ENCODE measurements at regions not wholly inside any gene's neighbourhood (a gene's known extent, or its start where the extent isn't known, plus 50 kb on each side); places are given as distances from the start of the nearest gene placed in this dataset.

- H4K8ac ChIP-seq (ENCODE audit: low read depth in 2 of 2, low read length in 2 of 2): no peak overlapping the region
- H3K14ac ChIP-seq (replicated peaks; ENCODE audit: low read depth, low read length): no peak overlapping the region
- H3K4me2 ChIP-seq (ENCODE audit: low read depth, low read length): no peak overlapping the region
- no peaks in the 10 kb centered on the region for H3K79me1 ChIP-seq (ENCODE audit: low read depth in 1 of 2, low read length in 2 of 2)
- no peaks in the 10 kb centered on the region for H4K20me1 ChIP-seq (ENCODE audit: insufficient read depth, low read length)
- in situ Hi-C loops (cut with MboI; ENCODE audit: low sequenced_read_pairs): no loop called here
- H2BK20ac ChIP-seq (ENCODE audit: low read depth, low read length): no peak overlapping the region
- peaks cover 9% of the 10 kb centered on the region for H3K9me3 ChIP-seq (ENCODE audit: control insufficient read depth, insufficient read depth, low read length)
- dilution Hi-C loops (cut with HindIII; ENCODE audit: low sequenced_read_pairs, unreplicated experiment): no loop called here
- H3K56ac ChIP-seq (ENCODE audit: extremely low read depth, insufficient read depth, low read length): no peak overlapping the region
- ChIA-PET POLR2A (ENCODE audit: unreplicated experiment) (no interaction called here), CTCF (interaction anchor here (0.7 kb wide), 1 partner anchor 278 kb away, joined by 6 read pairs; no protein-coding TSS in a partner anchor)
- H3K9me1 ChIP-seq (ENCODE audit: insufficient read depth, low read length): no peaks in the 10 kb centered on the region
- H2AK9ac ChIP-seq (replicated peaks; ENCODE audit: low read depth, low read length, poor library complexity): no peak overlapping the region
- H2AFZ ChIP-seq (replicated peaks; ENCODE audit: low read length, poor library complexity): no peak overlapping the region
- H2AK5ac ChIP-seq (ENCODE audit: low read depth, low read length): no peak overlapping the region
- TF ChIP-seq MXI1 (IDR thresholded peaks at IDR 0.05; ENCODE audit: borderline replicate concordance, low read depth, low read length) (no peak), USF2 (IDR thresholded peaks at IDR 0.05; ENCODE audit: low read depth, low read length) (no peak), CTCF (conservative IDR thresholded peaks at IDR 0.05; ENCODE audit: low read depth, low read length) (no peak), POLR2A (IDR thresholded peaks at IDR 0.05; ENCODE audit: low read depth, low read length) (no peak), CHD1 (IDR thresholded peaks at IDR 0.05; ENCODE audit: low read depth, low read length) (no peak), BHLHE40 (IDR thresholded peaks at IDR 0.05; ENCODE audit: low read depth, low read length) (no peak), FOS (IDR thresholded peaks at IDR 0.05; ENCODE audit: low read depth, low read length) (no peak), MAFK (IDR thresholded peaks at IDR 0.05; ENCODE audit: low read depth, low read length) (no peak), RCOR1 (IDR thresholded peaks at IDR 0.05; ENCODE audit: insufficient replicate concordance, low read length) (no peak)
- TF ChIP-seq, protein P1, sequence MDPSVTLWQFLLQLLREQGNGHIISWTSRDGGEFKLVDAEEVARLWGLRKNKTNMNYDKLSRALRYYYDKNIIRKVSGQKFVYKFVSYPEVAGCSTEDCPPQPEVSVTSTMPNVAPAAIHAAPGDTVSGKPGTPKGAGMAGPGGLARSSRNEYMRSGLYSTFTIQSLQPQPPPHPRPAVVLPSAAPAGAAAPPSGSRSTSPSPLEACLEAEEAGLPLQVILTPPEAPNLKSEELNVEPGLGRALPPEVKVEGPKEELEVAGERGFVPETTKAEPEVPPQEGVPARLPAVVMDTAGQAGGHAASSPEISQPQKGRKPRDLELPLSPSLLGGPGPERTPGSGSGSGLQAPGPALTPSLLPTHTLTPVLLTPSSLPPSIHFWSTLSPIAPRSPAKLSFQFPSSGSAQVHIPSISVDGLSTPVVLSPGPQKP (IDR thresholded peaks at IDR 0.05; ENCODE audit: borderline replicate concordance, low read depth, low read length): no peak
- DNase-seq: no peak
- H3K4me3 ChIP-seq (ENCODE audit: insufficient read depth, low read depth, low read length): no peak overlapping the region
- no peak for ATAC-seq (ENCODE audit: low read depth)
- H4K5ac ChIP-seq (ENCODE audit: low read depth, low read length): no peak overlapping the region
- BruUV-seq (replicated peaks): no TSS peak
- H3K9ac ChIP-seq (ENCODE audit: low read depth, low read length): no peak overlapping the region
- H3K4ac ChIP-seq (ENCODE audit: low read depth, low read length): no peak overlapping the region
- H4K91ac ChIP-seq (ENCODE audit: insufficient read depth, low read depth, low read length): no peak overlapping the region
- no peaks in the 10 kb centered on the region for H3K4me1 ChIP-seq (ENCODE audit: control insufficient read depth, insufficient read depth, low read length)
- no peak overlapping the region for H3K18ac ChIP-seq (ENCODE audit: low read depth, low read length)
- no peak overlapping the region for H2BK5ac ChIP-seq (ENCODE audit: low read depth, low read length, poor library complexity, severe bottlenecking)
- no peak overlapping the region for H2BK15ac ChIP-seq (ENCODE audit: low read depth, low read length)
- no peak overlapping the region for H2BK120ac ChIP-seq (ENCODE audit: low read depth, low read length)
- H3K27me3 ChIP-seq (ENCODE audit: control insufficient read depth, insufficient read depth, low read length): no peaks in the 10 kb centered on the region
- no peak overlapping the region for H3K23ac ChIP-seq (ENCODE audit: low read depth, low read length)
- H3K36me3 ChIP-seq (ENCODE audit: control insufficient read depth, insufficient read depth, low read length): no peaks in the 10 kb centered on the region
- no CpG with 5 or more reads among the region's 2 CpGs for WGBS, 2 experiments (ENCODE audit: extremely low coverage in 2 of 2, insufficient read length in 1 of 2)
- H3K27ac ChIP-seq (ENCODE audit: insufficient read depth, low read length): no peak overlapping the region
- intact Hi-C loops (cut with micrococcal nuclease): no loop called here
These were observed 759.6 kb downstream of the NXPH1 start for GRCh38 chr7:9192969-9193368.

Measured in IMR-90 (cell line).